ENCODE measurements at regions not wholly inside any gene's neighbourhood (a gene's known extent, or its start where the extent isn't known, plus 50 kb on each side); places are given as distances from the start of the nearest gene placed in this dataset.

DNA sequence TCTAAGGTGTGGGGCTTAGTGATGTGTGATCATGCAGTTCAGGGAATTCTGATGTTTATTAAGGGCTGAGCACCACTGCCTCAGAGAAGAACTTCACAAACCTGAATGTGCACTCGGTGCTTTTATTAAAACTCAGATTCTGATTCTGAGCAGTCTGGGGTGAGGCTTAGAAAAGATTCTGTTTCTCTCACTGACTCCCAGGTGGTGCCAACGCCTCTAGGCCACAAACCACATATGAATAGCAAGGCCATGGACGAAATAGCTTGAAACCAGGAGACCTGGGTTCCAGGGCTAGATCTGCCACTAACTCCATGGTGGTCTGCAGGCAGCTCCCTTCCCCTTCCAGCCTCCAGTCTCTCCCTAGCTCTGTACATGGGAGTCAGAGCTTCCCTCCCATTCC, 169.1 kb downstream of the HS3ST3B1 start:
- Mint-ChIP-seq H3K27me3 (peaks cover 3% of the 10 kb centered on the region), H3K27ac (no peak overlapping the region), H3K36me3 (ENCODE audit: low read depth) (no peaks in the 10 kb centered on the region), H3K4me3 (no peak overlapping the region), H3K9me3 (peaks cover 11% of the 10 kb centered on the region), H3K4me1 (no peaks in the 10 kb centered on the region)
- POLR2A ChIA-PET, result no interaction called here
- ATAC-seq (ENCODE audit: low read depth) (no peak), DNase-seq (no peak)
- intact Hi-C loops (cut with micrococcal nuclease), result no loop called here
- TF ChIP-seq, protein P1, sequence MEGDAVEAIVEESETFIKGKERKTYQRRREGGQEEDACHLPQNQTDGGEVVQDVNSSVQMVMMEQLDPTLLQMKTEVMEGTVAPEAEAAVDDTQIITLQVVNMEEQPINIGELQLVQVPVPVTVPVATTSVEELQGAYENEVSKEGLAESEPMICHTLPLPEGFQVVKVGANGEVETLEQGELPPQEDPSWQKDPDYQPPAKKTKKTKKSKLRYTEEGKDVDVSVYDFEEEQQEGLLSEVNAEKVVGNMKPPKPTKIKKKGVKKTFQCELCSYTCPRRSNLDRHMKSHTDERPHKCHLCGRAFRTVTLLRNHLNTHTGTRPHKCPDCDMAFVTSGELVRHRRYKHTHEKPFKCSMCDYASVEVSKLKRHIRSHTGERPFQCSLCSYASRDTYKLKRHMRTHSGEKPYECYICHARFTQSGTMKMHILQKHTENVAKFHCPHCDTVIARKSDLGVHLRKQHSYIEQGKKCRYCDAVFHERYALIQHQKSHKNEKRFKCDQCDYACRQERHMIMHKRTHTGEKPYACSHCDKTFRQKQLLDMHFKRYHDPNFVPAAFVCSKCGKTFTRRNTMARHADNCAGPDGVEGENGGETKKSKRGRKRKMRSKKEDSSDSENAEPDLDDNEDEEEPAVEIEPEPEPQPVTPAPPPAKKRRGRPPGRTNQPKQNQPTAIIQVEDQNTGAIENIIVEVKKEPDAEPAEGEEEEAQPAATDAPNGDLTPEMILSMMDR (IDR thresholded peaks at IDR 0.05), result no peak
- CTCF ChIA-PET, result no interaction called here

DNA sequence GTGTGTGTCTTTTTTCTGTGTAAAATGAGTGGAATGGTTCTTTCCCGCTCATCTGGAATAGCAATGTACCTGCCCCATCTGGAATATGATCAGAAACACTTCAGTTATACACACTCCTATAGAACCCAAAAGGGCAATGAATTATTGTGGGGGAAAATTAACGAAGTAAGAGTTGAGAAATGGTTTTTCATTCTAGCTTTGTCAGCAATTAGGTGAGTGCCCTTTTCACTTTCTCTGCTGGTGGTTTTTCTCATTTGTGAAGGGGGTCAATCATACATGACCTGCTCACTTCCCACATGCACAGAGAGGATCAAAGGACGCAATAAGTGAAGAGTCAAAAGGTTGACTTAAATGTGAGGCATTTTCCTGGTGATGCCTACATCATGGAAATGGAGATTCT, 168.0 kb downstream of the HS3ST3B1 start:
- H3K9me3 Mint-ChIP-seq, result peaks cover 11% of the 10 kb centered on the region
- intact Hi-C loops (cut with micrococcal nuclease), result no loop called here

DNA sequence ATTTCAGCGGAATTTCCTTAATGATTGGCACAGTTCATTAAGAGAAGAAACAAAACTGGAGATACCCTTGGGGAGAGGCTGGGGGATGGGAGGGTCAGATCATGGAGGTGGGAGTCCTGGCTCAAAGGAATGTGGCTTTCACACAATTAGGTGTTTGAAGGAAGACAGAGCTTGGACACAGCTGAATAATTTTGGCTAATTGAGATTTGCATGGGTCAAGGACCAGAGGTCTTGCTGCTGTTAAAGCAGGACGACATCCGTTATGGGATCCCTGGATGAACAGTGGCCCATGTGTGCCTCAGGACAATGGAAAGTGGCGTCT, 160.3 kb downstream of the HS3ST3B1 start:
- intact Hi-C loops (cut with micrococcal nuclease), result no loop called here
- ChIA-PET POLR2A (no interaction called here), CTCF (no interaction called here)
- H3K36me3 Mint-ChIP-seq (ENCODE audit: low read depth), result no peaks in the 10 kb centered on the region
- peaks cover 23% of the 10 kb centered on the region for H3K27me3 Mint-ChIP-seq
- no peak overlapping the region for H3K4me3 Mint-ChIP-seq
- DNase-seq (no peak), ATAC-seq (ENCODE audit: low read depth) (no peak)
- no peak overlapping the region for H3K27ac Mint-ChIP-seq
- no peaks in the 10 kb centered on the region for H3K9me3 Mint-ChIP-seq
- peaks cover 8% of the 10 kb centered on the region for H3K4me1 Mint-ChIP-seq
- TF ChIP-seq, protein P1 (IDR thresholded peaks at IDR 0.05), result no peak

More for the DNA sequence above, 168.0 kb downstream of the HS3ST3B1 start:
- DNase-seq, result no peak
- ChIA-PET CTCF (no interaction called here), POLR2A (no interaction called here)
- no peak for ATAC-seq (ENCODE audit: low read depth)
- no peaks in the 10 kb centered on the region for H3K4me1 Mint-ChIP-seq
- no peak overlapping the region for H3K4me3 Mint-ChIP-seq
- H3K27me3 Mint-ChIP-seq, result peaks cover under 1% of the 10 kb centered on the region
- H3K27ac Mint-ChIP-seq, result no peak overlapping the region
- TF ChIP-seq, protein P1 (IDR thresholded peaks at IDR 0.05), result no peak
- no peaks in the 10 kb centered on the region for H3K36me3 Mint-ChIP-seq (ENCODE audit: low read depth)

DNA sequence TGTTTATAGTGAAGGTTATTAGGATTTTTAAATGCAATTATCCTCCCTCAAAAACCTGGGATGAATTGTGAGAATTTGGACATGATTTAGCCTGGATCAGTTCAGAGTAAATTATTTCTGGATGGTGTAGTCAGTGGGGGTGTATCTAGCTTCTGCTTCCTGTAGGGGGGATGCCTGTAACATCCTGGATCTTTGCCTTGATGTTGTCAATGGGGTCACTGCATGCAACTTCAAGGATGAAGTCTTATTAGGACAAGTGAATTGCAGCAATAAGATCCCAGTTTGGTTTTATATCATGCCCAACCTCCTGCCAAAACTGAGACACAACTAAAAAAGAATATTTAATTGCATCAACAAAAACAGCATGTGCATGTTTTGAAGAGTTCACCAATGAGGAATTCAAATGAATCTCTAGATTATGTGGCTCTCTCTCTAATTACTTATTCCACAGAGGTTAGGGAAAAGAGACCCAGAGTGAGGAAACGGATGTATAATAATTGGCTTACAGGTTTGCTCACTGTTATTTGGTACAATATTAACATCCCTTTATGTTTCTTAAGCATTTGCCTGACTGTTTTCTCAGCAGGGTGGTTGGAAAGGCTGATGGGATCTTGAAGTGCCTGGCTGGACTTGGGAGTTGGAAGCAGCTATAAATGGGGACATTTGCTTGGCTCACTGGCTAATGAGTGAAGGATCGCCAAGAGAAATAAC, 159.8 kb downstream of the HS3ST3B1 start:
- intact Hi-C loops (cut with micrococcal nuclease), result no loop called here
- ChIA-PET POLR2A (interaction anchor here (0.6 kb wide), 1 partner anchor 64 kb away, joined by 4 read pairs; no protein-coding TSS in a partner anchor), CTCF (no interaction called here)
- no peak overlapping the region for H3K27ac Mint-ChIP-seq
- peaks cover 23% of the 10 kb centered on the region for H3K27me3 Mint-ChIP-seq
- no peak for DNase-seq
- no peaks in the 10 kb centered on the region for H3K36me3 Mint-ChIP-seq (ENCODE audit: low read depth)
- no peaks in the 10 kb centered on the region for H3K9me3 Mint-ChIP-seq
- H3K4me3 Mint-ChIP-seq, result no peak overlapping the region
- no peak for ATAC-seq (ENCODE audit: low read depth)
- H3K4me1 Mint-ChIP-seq, result peaks cover 8% of the 10 kb centered on the region
- TF ChIP-seq, protein P1 (IDR thresholded peaks at IDR 0.05), result no peak

DNA sequence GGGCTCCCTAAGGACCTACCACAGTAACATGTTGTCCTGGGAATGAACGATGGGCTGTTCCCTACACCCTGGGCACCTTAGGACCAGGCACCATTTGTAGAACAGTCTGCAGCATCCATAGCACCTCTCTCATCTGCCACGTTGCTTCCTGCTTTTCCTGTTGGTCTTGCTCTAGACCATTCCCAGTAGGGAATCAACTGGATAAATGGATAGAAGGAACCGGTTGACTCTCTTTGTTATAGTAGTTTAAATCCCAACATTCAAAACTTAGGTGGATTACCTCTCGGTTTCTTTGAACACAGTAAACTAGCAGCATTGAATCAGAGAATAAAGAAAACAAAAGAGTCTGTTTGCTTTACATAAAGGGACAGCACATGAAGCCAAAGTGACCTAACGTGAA, 159.1 kb downstream of the HS3ST3B1 start:
- POLR2A ChIA-PET, result no interaction called here
- H3K4me1 Mint-ChIP-seq, result peaks cover 8% of the 10 kb centered on the region
- CTCF ChIA-PET, result no interaction called here
- H3K27me3 Mint-ChIP-seq, result peaks cover 23% of the 10 kb centered on the region
- H3K9me3 Mint-ChIP-seq, result no peaks in the 10 kb centered on the region
- H3K36me3 Mint-ChIP-seq (ENCODE audit: low read depth), result no peaks in the 10 kb centered on the region
- no peak overlapping the region for H3K4me3 Mint-ChIP-seq
- H3K27ac Mint-ChIP-seq, result no peak overlapping the region
- intact Hi-C loops (cut with micrococcal nuclease), result no loop called here
- no peak for DNase-seq
- no peak for ATAC-seq (ENCODE audit: low read depth)
- TF ChIP-seq, protein P1 (IDR thresholded peaks at IDR 0.05), result no peak

All from activated B cell treated with CpG ODN at 0.5 μM for 24 hours (primary cell).